ENCODE measurements at regions not wholly inside any gene's neighbourhood (a gene's known extent, or its start where the extent isn't known, plus 50 kb on each side); places are given as distances from the start of the nearest gene placed in this dataset.
A peak's percentile ranks its signal among the peaks of the same experiment; 100 is the strongest.

DNA sequence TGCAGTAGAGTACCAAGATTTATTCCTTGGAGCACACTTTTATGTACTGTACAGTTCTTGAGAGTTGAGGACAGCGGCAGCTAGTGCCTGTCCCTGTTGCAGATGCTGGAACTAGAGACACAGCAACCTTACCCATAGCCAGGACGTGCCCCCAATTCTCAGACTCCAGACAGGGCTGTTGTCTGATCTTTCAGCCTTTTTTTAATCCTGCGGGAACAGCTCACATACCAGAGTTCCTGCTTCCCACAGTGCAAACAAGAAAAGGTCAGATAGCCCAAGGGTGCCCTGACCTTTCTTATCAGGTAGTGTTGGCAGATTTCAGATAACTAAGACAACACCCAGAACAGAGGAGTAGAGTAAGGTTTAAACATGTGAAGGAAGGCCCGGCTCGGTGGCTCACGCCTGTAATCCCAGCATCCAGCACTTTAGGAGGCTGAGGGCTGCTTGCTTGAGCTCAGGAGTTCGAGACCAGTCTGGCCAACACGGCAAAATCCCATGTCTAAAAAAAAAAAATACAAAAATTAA lies 78.5 kb downstream of the DOP1B start (continued):
- TF ChIP-seq, protein P1, sequence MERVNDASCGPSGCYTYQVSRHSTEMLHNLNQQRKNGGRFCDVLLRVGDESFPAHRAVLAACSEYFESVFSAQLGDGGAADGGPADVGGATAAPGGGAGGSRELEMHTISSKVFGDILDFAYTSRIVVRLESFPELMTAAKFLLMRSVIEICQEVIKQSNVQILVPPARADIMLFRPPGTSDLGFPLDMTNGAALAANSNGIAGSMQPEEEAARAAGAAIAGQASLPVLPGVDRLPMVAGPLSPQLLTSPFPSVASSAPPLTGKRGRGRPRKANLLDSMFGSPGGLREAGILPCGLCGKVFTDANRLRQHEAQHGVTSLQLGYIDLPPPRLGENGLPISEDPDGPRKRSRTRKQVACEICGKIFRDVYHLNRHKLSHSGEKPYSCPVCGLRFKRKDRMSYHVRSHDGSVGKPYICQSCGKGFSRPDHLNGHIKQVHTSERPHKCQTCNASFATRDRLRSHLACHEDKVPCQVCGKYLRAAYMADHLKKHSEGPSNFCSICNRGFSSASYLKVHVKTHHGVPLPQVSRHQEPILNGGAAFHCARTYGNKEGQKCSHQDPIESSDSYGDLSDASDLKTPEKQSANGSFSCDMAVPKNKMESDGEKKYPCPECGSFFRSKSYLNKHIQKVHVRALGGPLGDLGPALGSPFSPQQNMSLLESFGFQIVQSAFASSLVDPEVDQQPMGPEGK (CRISPR knock-in tag; IDR thresholded peaks at IDR 0.05): peak; percentile 82
- TF ChIP-seq, protein P2, sequence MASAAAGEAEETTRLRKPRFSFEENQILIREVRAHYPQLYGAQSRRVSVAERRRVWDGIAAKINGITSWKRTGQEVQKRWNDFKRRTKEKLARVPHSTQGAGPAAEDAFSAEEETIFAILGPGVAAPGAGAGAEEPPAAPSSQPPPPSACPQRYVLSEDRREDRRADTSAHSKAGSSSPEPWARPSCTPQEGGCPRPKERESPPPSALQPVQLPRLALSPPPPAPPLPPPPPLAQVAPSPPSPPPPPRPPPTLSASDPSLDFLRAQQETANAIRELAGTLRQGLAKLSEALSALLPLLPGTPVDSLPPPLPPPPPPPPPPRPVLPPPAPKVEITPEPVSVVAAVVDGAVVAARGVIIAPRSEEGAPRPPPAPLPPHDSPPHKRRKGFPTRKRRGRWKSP (CRISPR knock-in tag; IDR thresholded peaks at IDR 0.05): 0 out of 2 replicates have a peak, but pooled peaks have one; percentile 33
- peak; percentile 66; the same call in 1 of the 2 replicates for TF ChIP-seq HIVEP1 (CRISPR knock-in tag; IDR thresholded peaks at IDR 0.05)
- peak; percentile 37; the same call in 1 of the 2 replicates for TF ChIP-seq ZNF556 (CRISPR knock-in tag; IDR thresholded peaks at IDR 0.05; ENCODE audit: borderline replicate concordance)
- no peak for TF ChIP-seq SNRNP70 (IDR thresholded peaks at IDR 0.05; ENCODE audit: low read depth, low read length)
- TF ChIP-seq, protein P3, sequence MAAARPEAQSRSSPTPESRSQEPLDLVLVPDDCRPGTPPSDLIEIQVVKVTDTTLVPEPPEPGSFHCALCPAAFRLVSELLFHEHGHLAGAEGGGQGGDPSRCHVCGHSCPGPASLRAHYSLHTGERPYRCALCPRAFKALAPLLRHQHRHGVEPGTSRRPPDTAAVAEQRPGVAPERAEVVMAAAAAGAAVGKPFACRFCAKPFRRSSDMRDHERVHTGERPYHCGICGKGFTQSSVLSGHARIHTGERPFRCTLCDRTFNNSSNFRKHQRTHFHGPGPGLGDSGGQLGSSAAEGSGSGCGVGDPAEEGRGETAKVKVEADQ (CRISPR knock-in tag; IDR thresholded peaks at IDR 0.05; ENCODE audit: borderline replicate concordance): no peak
- TF ChIP-seq ZMYM2 (CRISPR knock-in tag; IDR thresholded peaks at IDR 0.05): peak; percentile 88; the same call in 1 of the 2 replicates
- TF ChIP-seq, protein P4, sequence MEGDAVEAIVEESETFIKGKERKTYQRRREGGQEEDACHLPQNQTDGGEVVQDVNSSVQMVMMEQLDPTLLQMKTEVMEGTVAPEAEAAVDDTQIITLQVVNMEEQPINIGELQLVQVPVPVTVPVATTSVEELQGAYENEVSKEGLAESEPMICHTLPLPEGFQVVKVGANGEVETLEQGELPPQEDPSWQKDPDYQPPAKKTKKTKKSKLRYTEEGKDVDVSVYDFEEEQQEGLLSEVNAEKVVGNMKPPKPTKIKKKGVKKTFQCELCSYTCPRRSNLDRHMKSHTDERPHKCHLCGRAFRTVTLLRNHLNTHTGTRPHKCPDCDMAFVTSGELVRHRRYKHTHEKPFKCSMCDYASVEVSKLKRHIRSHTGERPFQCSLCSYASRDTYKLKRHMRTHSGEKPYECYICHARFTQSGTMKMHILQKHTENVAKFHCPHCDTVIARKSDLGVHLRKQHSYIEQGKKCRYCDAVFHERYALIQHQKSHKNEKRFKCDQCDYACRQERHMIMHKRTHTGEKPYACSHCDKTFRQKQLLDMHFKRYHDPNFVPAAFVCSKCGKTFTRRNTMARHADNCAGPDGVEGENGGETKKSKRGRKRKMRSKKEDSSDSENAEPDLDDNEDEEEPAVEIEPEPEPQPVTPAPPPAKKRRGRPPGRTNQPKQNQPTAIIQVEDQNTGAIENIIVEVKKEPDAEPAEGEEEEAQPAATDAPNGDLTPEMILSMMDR (CRISPR knock-in tag; IDR thresholded peaks at IDR 0.05): 0 out of 2 replicates have a peak, but pooled peaks have one; percentile 3
- TF ChIP-seq MXD4 (CRISPR knock-in tag; IDR thresholded peaks at IDR 0.05): peak; percentile 65
- no peak for TF ChIP-seq NKX3-1 (CRISPR knock-in tag; IDR thresholded peaks at IDR 0.05)
- peak; percentile 43; the same call in 1 of the 2 replicates for TF ChIP-seq ZNF124 (CRISPR knock-in tag; IDR thresholded peaks at IDR 0.05)
- TF ChIP-seq ZEB1 (IDR thresholded peaks at IDR 0.05; ENCODE audit: insufficient replicate concordance, low read depth): no peak
- peak; percentile 68; the same call in 1 of the 2 replicates for TF ChIP-seq KDM6A (CRISPR knock-in tag; IDR thresholded peaks at IDR 0.05; ENCODE audit: low read depth)
- peak; percentile 55; the same call in 1 of the 2 replicates for TF ChIP-seq CEBPG (CRISPR knock-in tag; IDR thresholded peaks at IDR 0.05)
- TF ChIP-seq AKAP8 (CRISPR knock-in tag; IDR thresholded peaks at IDR 0.05): 0 out of 2 replicates have a peak, but pooled peaks have one; percentile 29
- no peak for TF ChIP-seq ZNF547 (CRISPR knock-in tag; IDR thresholded peaks at IDR 0.05)
- TF ChIP-seq, protein P5, sequence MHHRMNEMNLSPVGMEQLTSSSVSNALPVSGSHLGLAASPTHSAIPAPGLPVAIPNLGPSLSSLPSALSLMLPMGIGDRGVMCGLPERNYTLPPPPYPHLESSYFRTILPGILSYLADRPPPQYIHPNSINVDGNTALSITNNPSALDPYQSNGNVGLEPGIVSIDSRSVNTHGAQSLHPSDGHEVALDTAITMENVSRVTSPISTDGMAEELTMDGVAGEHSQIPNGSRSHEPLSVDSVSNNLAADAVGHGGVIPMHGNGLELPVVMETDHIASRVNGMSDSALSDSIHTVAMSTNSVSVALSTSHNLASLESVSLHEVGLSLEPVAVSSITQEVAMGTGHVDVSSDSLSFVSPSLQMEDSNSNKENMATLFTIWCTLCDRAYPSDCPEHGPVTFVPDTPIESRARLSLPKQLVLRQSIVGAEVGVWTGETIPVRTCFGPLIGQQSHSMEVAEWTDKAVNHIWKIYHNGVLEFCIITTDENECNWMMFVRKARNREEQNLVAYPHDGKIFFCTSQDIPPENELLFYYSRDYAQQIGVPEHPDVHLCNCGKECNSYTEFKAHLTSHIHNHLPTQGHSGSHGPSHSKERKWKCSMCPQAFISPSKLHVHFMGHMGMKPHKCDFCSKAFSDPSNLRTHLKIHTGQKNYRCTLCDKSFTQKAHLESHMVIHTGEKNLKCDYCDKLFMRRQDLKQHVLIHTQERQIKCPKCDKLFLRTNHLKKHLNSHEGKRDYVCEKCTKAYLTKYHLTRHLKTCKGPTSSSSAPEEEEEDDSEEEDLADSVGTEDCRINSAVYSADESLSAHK (CRISPR knock-in tag; IDR thresholded peaks at IDR 0.05; ENCODE audit: borderline replicate concordance): peak; percentile 39; the same call in 1 of the 2 replicates
- no peak for TF ChIP-seq RFX3 (CRISPR knock-in tag; IDR thresholded peaks at IDR 0.05)
- TF ChIP-seq KDM4B (CRISPR knock-in tag; IDR thresholded peaks at IDR 0.05): 0 out of 2 replicates have a peak, but pooled peaks have one; percentile 28
- TF ChIP-seq CCAR2 (optimal IDR thresholded peaks at IDR 0.05; ENCODE audit: low read depth, low read length): peak; percentile 82
- TF ChIP-seq ZNF775 (CRISPR knock-in tag; IDR thresholded peaks at IDR 0.05; ENCODE audit: borderline replicate concordance): no peak

All from HepG2 (cell line).